ENCODE measurements at regions not wholly inside any gene's neighbourhood (a gene's known extent, or its start where the extent isn't known, plus 50 kb on each side); places are given as distances from the start of the nearest gene placed in this dataset.
A peak's percentile ranks its signal among the peaks of the same experiment; 100 is the strongest.

GRCh38 chr2:118198268-118198667 lies 110.0 kb downstream of the INSIG2 start:
- Histone ChIP-seq H3K27ac (no peak overlapping the region), H3K9me3 (no peaks in the 10 kb centered on the region), H3K36me3 (no peaks in the 10 kb centered on the region), H3K4me1 (no peaks in the 10 kb centered on the region), H3K4me3 (no peak overlapping the region), H3K27me3 (peaks cover 0 to 19% (median 3%) of the 10 kb centered on the region in 9 donors)
- DNase-seq (no peak), ATAC-seq (no peak)
- 79 to 96% (median 90%) methylated on average over 1 of the region's 1 CpG for WGBS, 4 donors
- intact Hi-C loops (cut with DNase I) = no loop called here
- TF ChIP-seq CTCF (IDR thresholded peaks at IDR 0.05) (no peak), POLR2A (IDR thresholded peaks at IDR 0.05) (no peak)

- no peaks in the 10 kb centered on the region for H3K4me1 ChIP-seq
- 39 to 55% (median 51%) methylated on average over 2 of the region's 2 CpGs for WGBS, 4 donors
- H3K27ac ChIP-seq = no peak overlapping the region
- H3K36me3 ChIP-seq = no peaks in the 10 kb centered on the region
- H3K4me3 ChIP-seq = no peak overlapping the region
- no peaks in the 10 kb centered on the region for H3K9me3 ChIP-seq
- no peak for TF ChIP-seq POLR2A (IDR thresholded peaks at IDR 0.05)
- no peak for TF ChIP-seq CTCF (IDR thresholded peaks at IDR 0.05)
- intact Hi-C loops (cut with DNase I) = no loop called here
- ATAC-seq = no peak
- H3K27me3 ChIP-seq = peaks cover 0 to 14% (median 2%) of the 10 kb centered on the region in 9 donors
- no peak for DNase-seq
These were observed 108.9 kb downstream of the INSIG2 start for GRCh38 chr2:118197011-118197675.

GRCh38 chr2:118190474-118190873 lies 102.2 kb downstream of the INSIG2 start:
- Histone ChIP-seq H3K27ac (no peak overlapping the region), H3K4me3 (no peak overlapping the region), H3K9me3 (no peaks in the 10 kb centered on the region), H3K4me1 (peaks cover 0 to 12% (median 0%) of the 10 kb centered on the region in 12 donors), H3K36me3 (no peaks in the 10 kb centered on the region), H3K27me3 (no peaks in the 10 kb centered on the region)
- ATAC-seq (no peak), DNase-seq (no peak)
- intact Hi-C loops (cut with DNase I) = no loop called here
- TF ChIP-seq CTCF (IDR thresholded peaks at IDR 0.05) = no peak
- no peak for TF ChIP-seq POLR2A (IDR thresholded peaks at IDR 0.05)

GRCh38 chr2:118186858-118187254 lies 98.6 kb downstream of the INSIG2 start:
- 82 to 88% (median 84%) methylated on average over 5 of the region's 5 CpGs for WGBS, 4 donors
- no peak for ATAC-seq
- intact Hi-C loops (cut with DNase I) = loop anchor here in 4 of 10 donors (5.0 to 10.0 kb wide), 3 partner anchors 100 to 132 kb away; partner anchors contain the start of gene INSIG2 (in 3 of the 4)
- Histone ChIP-seq H3K4me1 (peaks cover 0 to 18% (median 0%) of the 10 kb centered on the region in 12 donors), H3K27ac (peak overlapping the region in 10 of 12 donors; percentile 44 to 87 (median 70)), H3K4me3 (peak overlapping the region in 9 of 12 donors; percentile 48 to 82 (median 66)), H3K9me3 (no peaks in the 10 kb centered on the region), H3K27me3 (peaks cover 0 to 17% (median 0%) of the 10 kb centered on the region in 9 donors), H3K36me3 (no peaks in the 10 kb centered on the region)
- no peak for TF ChIP-seq POLR2A (IDR thresholded peaks at IDR 0.05)
- no peak for TF ChIP-seq CTCF (IDR thresholded peaks at IDR 0.05)
- DNase-seq = no peak
